HUES6 (cell line): ENCODE measurements at regions not wholly inside any gene's neighbourhood (a gene's known extent, or its start where the extent isn't known, plus 50 kb on each side); places are given as distances from the start of the nearest gene placed in this dataset.

ENCODE experiments used
- H3K27ac ChIP-seq: 2 replicates; pipeline ENCODE4 v1.7.0; 2013; ENCODE audit warnings: low read depth, mild to moderate bottlenecking, low read length, inconsistent platforms
- H3K27me3 ChIP-seq: 2 replicates; pipeline ENCODE4 v1.6.1; 2013; ENCODE audit warnings: low read length; ENCODE audit not compliant: control insufficient read depth, insufficient read depth
- H3K36me3 ChIP-seq: 2 replicates; pipeline ENCODE4 v1.6.1; 2013; ENCODE audit warnings: low read length; ENCODE audit not compliant: control insufficient read depth, insufficient read depth
- H3K4me1 ChIP-seq: 2 replicates; pipeline ENCODE4 v1.6.1; 2013; ENCODE audit warnings: low read length; ENCODE audit not compliant: control insufficient read depth, insufficient read depth
- H3K4me3 ChIP-seq: 2 replicates; pipeline ENCODE4 v1.5.1; 2013; ENCODE audit warnings: low read depth, low read length
- H3K9ac ChIP-seq: one replicate; pipeline ENCODE4 v1.6.1; 2013; ENCODE audit warnings: mild to moderate bottlenecking, low read length
- H3K9me3 ChIP-seq: 2 replicates; pipeline ENCODE4 v1.6.1; 2013; ENCODE audit warnings: low read depth, low read length; ENCODE audit not compliant: control insufficient read depth, insufficient read depth

DNA sequence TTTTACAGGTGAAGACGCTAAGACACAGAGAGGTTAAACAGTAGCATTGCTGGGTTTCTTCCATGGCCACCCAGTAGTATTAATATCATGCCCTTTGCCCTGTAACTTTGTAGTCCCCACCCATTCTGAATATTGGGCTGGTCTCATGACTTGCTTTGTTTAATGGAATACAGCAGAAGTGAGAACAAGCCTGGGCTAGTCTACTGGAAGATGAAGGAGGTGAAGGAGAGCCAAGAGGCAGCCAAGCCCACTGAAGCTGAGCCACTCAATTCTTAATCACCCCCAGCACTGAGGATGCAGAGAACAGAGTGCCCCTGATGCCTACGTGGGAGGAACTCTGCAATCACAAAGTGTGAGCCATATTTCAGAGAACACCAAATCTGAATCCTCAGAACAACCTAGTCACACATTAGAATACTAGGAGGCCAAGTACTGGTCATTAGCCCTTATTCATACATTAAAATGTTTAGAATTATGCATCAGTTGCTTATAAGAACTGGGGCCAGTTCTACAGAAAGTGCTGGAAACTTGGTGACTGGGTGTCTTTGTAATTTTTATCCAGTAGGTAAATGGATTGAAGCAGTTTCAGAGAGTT, 202.5 kb upstream of the ADRA1D start:
- Histone ChIP-seq H3K9me3 (peaks cover 2% of the 10 kb centered on the region; the same call in 1 of the 2 replicates), H3K4me1 (no peaks in the 10 kb centered on the region), H3K9ac (no peak overlapping the region), H3K4me3 (no peak overlapping the region), H3K36me3 (no peaks in the 10 kb centered on the region), H3K27ac (no peak overlapping the region), H3K27me3 (no peaks in the 10 kb centered on the region)

DNA sequence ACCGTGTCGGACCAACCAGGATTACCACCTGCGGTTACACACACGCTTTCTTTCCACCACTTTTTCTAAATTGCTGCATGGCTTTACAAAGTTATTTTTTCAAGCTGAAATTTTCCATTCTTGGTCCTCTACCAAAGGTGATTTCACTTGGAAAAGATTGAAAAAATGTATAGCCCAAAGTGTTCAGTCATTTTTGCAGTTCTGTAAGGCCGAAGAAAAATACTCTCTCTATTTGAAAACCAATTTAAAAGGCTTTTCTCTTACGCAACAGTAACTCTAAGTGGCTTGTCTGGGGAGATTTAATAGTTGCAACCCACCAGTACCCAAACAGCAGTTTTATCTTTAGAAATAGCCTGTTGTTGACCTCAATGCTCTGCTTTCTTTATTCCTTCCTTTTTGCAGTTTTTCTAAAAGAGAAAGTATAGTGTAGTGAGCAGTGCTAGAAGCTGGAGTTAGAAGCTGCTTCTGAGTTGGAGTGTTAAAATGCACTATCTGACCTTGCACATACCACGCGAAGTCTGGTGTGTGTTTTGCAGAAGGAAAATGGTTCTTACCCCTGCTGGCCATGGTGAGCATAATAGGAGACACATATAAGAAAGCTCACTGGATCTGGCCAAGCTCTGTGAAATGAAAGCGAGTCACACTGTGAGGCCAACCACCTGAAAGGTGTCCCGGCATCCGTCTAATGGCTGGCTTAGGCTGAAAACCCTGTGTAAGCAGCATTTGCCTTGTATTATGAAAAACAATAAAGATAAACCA, 201.0 kb upstream of the ADRA1D start:
- Histone ChIP-seq H3K4me3 (no peak overlapping the region), H3K36me3 (no peaks in the 10 kb centered on the region), H3K4me1 (no peaks in the 10 kb centered on the region), H3K27ac (no peak overlapping the region), H3K9ac (no peak overlapping the region), H3K9me3 (peaks cover 3% of the 10 kb centered on the region; the same call in 1 of the 2 replicates), H3K27me3 (no peaks in the 10 kb centered on the region)

DNA sequence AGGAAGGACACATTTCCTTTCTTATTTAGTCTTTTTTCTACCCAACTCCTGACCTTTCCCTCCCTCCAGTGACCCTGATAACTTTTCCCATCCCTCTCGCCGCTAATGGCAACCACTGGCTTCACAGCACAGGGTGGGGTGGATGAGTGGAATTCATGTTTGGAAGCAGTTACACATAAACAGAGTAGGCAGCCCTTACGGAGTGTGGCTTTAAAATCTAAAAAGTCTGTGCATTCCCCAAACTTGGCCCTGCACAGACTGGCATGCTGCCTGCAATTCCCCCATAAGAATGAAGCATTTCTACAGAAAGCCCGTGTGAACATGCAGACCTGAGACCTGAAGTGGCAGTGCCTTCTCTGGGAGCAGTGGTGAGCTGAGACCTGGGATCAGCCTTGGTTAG, 196.7 kb upstream of the ADRA1D start:
- H3K4me3 ChIP-seq: no peak overlapping the region
- H3K9ac ChIP-seq: no peak overlapping the region
- no peak overlapping the region for H3K27ac ChIP-seq
- H3K9me3 ChIP-seq: peaks cover 3% of the 10 kb centered on the region; the same call in 1 of the 2 replicates
- H3K36me3 ChIP-seq: no peaks in the 10 kb centered on the region
- no peaks in the 10 kb centered on the region for H3K4me1 ChIP-seq
- no peaks in the 10 kb centered on the region for H3K27me3 ChIP-seq

DNA sequence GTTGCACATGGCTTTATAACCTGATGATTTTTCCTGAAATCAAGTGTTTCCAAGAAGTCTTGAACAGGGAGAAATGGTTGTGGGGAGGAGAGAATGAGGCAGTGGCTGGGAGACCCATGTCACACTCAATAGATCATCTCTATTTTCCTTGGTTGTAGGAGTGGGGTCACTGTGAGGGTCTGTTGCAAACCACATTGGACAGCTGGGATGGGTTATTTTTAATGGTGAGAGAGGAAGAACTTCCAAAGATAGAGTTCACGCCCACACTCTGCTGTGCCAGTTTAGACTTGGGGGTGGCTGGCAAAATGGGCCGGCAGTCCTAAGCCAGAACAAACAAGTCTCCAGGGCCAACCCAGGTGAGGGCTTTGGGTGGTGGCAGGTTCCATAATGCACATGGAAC, 196.2 kb upstream of the ADRA1D start:
- no peak overlapping the region for H3K27ac ChIP-seq
- H3K27me3 ChIP-seq: no peaks in the 10 kb centered on the region
- H3K36me3 ChIP-seq: no peaks in the 10 kb centered on the region
- H3K4me3 ChIP-seq: no peak overlapping the region
- H3K9ac ChIP-seq: no peak overlapping the region
- H3K4me1 ChIP-seq: no peaks in the 10 kb centered on the region
- peaks cover 3% of the 10 kb centered on the region; the same call in 1 of the 2 replicates for H3K9me3 ChIP-seq

DNA sequence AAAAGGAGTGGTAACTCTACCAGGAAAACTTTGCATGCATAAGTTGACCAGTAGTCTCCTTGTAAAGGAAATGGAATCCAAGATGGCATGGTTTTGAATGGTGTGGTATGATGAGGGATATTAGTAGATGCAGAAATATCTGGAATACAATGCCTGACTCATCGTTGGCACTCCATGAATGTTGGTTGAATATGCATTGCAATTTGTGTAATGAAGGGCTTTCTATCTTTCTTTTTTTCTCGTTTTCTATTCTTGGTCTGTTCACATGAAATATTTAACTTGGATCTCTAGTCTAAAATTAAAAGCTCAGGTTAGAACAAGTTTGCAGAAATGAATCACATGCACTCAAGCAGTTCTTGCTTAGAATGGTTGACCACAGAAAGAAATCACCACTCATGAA, 195.3 kb upstream of the ADRA1D start:
- Histone ChIP-seq H3K27me3 (no peaks in the 10 kb centered on the region; the same call in 1 of the 2 replicates), H3K9ac (no peak overlapping the region), H3K4me1 (peaks cover 3% of the 10 kb centered on the region; the same call in 1 of the 2 replicates), H3K36me3 (no peaks in the 10 kb centered on the region), H3K27ac (no peak overlapping the region), H3K9me3 (peaks cover 3% of the 10 kb centered on the region; the same call in 1 of the 2 replicates), H3K4me3 (no peak overlapping the region)

DNA sequence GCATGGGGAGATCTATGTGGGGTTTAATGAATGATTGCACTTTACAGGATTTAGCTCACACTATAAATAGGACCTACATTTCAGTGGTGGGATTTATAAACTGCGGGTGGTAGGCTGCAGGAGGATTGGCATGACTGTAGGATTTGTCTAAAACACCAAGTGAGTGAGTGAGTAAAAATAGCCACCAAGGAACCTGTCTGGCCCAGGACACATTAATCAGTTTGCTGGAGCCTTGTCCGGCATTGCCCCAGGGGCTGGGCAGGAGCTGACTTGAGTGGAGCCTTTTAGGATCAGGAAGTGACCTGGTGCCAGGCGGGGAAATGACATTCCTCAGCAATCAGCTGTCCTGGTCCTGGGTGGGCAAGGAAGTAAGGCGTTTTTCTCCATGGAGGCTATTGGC, 193.9 kb upstream of the ADRA1D start:
- Histone ChIP-seq H3K9ac (no peak overlapping the region), H3K27me3 (no peaks in the 10 kb centered on the region; the same call in 1 of the 2 replicates), H3K9me3 (peaks cover 3% of the 10 kb centered on the region; the same call in 1 of the 2 replicates), H3K4me3 (no peak overlapping the region), H3K36me3 (no peaks in the 10 kb centered on the region), H3K27ac (no peak overlapping the region), H3K4me1 (peaks cover 3% of the 10 kb centered on the region; the same call in 1 of the 2 replicates)

DNA sequence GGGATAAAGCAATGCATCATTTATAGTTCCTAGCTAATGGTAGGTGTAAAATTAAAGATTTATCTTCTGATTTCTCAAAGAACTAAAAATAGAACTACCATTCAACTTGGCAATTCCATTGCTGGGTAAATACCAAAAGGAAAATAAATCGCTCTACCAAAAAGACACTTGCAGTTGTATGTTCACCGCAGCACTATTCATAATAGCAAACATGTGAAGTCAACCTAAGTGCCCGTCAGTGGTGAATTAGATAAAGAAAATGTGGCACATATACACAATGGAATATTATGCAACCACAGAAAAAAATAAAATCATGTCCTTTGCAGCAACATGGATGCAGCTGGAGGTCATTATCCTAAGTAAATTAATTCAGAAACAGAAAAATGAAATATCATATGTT, 192.8 kb upstream of the ADRA1D start:
- Histone ChIP-seq H3K9ac (no peak overlapping the region), H3K36me3 (no peaks in the 10 kb centered on the region), H3K4me1 (peaks cover 3% of the 10 kb centered on the region; the same call in 1 of the 2 replicates), H3K4me3 (no peak overlapping the region), H3K27me3 (no peaks in the 10 kb centered on the region; the same call in 1 of the 2 replicates), H3K27ac (no peak overlapping the region), H3K9me3 (peaks cover 3% of the 10 kb centered on the region; the same call in 1 of the 2 replicates)

DNA sequence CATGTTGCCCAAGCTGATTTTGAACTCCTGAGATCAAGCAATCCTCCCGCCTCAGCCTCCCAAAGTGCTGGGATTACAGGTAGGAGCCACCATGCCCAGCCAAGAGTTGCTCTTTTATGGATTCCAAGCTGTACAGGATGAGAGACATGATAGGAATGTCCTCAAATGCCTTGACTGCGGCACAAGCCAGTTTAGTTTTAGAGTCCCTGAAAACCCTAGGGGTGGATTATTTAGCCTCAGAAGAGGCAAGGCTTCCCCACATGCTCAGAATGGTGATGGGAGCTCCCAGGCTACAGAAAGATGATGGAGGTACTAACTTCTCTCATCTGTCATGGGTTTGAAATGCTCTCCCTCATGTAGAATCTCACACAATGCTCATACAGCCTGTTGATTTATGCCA, 192.1 kb upstream of the ADRA1D start:
- Histone ChIP-seq H3K4me3 (no peak overlapping the region), H3K9me3 (no peaks in the 10 kb centered on the region), H3K27me3 (no peaks in the 10 kb centered on the region; the same call in 1 of the 2 replicates), H3K9ac (no peak overlapping the region), H3K4me1 (peaks cover 3% of the 10 kb centered on the region; the same call in 1 of the 2 replicates), H3K27ac (no peak overlapping the region), H3K36me3 (no peaks in the 10 kb centered on the region)

DNA sequence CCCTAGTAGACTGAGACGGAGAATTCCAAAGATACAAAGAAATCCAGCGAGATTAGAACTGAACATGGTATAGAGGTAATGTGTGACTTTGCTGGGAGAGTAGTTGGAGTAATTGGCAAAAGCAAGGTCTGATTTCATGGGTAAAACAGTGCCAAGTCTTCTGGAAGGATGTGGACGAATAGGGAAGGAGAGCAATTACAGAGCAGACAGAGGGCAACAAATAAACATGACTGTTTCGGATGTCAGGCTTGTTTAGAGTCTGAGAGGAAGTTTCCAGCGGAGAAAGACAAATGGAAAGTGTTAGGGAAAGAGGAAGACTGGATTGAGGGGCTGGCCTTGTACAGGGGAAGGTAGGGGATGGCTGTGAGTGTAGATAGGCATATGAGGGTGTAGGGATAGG, 190.4 kb upstream of the ADRA1D start:
- no peaks in the 10 kb centered on the region for H3K9me3 ChIP-seq
- no peaks in the 10 kb centered on the region; the same call in 1 of the 2 replicates for H3K27me3 ChIP-seq
- H3K9ac ChIP-seq: no peak overlapping the region
- H3K36me3 ChIP-seq: no peaks in the 10 kb centered on the region
- no peak overlapping the region for H3K27ac ChIP-seq
- peaks cover 3% of the 10 kb centered on the region; the same call in 1 of the 2 replicates for H3K4me1 ChIP-seq
- H3K4me3 ChIP-seq: no peak overlapping the region

DNA sequence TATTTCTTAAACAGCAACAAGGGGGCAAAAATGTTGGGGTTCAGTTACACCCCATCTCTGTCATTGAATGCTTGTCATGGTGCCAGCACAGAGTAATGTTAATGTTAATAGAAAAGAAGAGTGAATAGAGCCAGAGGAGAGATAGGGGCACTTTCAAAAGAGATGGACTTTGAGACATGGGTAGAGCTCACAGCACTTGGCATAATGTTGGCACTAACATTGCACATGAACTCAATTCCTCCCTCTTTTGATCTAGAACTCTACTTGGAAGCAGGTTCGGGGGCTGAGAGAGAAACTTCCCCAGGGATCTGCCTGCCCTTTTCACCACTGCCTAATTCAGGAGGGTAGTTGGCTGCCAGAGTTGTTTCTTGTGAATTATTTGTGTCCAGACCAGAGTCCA, 188.0 kb upstream of the ADRA1D start:
- Histone ChIP-seq H3K27ac (no peak overlapping the region), H3K4me1 (peaks cover 3% of the 10 kb centered on the region; the same call in 1 of the 2 replicates), H3K9ac (no peak overlapping the region), H3K9me3 (no peaks in the 10 kb centered on the region), H3K36me3 (no peaks in the 10 kb centered on the region), H3K27me3 (no peaks in the 10 kb centered on the region; the same call in 1 of the 2 replicates), H3K4me3 (no peak overlapping the region)
